RPMI7951 (cell line): ENCODE measurements at regions not wholly inside any gene's neighbourhood (a gene's known extent, or its start where the extent isn't known, plus 50 kb on each side); places are given as distances from the start of the nearest gene placed in this dataset.
A peak's percentile ranks its signal among the peaks of the same experiment; 100 is the strongest.
"Not testable (repeated sequence)": the region's sequence is repeated elsewhere in the genome, so short reads cannot be mapped to it uniquely, and the experiment has no call there.

Source experiments
- DNase-seq: peaks from one replicate; pipeline ENCODE4 v3.0.0-alpha.2; 2012; ENCODE audit warnings: low read depth

DNA sequence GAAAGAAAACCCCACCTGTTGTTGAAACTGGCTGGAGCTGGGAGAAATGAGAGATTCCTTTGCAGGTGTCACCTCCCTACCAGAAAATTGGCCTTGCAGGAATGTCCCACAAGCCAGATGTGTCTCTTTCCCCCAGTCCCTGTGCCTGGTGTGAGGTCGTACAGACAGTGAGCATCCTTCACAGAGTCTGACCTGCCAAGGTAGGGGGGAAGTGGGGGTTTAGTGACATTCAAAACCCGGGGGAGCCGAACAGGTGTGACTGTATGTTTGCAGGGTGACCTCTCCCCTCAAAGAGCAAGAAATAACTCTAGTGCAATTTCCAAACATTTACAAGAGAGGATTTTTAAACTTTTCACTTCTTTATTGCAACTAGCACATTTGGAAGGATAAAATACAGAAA, 117.7 kb upstream of the SULF2 start:
- DNase-seq = not testable (repeated sequence)

DNA sequence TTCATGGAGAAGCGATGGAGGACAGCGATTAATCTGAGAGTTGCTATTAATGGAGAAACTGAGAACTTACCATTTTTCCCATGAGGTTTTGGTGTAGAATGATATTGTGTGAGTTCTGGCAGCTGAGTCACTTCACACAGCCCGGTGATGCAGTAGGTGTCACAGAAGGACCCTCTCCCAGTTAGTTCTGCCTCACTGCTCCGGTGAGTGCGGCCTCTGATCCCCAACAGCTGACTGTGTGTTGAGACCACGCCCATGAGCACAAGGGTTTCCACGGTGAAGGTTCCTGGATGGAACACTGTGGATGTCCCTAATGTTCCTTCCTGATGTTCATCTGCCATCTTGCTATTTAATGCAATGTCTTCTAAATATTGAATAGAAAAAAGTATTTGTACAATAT, 114.0 kb upstream of the SULF2 start:
- not testable (repeated sequence) for DNase-seq

DNA sequence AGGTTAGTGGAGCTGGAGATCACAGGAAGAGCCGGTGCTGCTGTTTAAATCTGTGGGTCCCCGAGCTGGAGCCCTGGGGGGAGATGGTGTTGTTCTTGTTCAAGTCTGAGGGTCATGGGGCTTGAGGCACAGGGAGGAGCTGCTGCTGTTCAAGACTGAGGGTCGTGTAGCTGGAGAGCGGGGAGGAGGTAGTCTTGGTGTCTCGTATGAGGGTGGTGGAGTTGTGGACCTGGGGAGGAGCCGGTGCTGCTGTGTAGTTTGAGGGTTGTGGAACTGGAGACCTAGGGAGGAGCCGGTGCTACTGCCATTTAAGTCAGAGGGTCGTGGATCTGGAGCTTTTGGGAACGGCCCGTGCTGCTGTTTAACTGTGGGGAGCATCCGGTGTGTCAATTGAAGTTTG, 112.2 kb upstream of the SULF2 start:
- DNase-seq = no peak

DNA sequence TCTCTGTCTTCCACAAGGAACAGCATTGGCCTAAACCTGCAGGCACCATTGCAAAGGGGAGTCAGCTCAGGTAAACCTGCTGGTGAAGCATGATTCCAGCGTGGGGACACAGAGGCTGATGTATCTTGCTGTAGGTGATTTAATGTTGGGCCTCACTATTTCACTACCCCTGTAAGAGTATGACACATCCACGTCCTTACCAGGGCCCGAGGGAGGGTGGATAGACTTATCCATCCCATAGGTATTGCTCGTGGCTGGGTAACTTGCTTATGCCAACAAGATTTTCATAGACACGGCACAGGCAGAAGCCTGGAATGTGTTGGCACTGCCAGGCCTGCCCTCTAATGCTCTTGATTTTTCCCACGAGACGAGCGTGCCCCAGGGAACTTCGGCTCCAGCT, 107.4 kb upstream of the SULF2 start:
- DNase-seq = not testable (repeated sequence)

DNA sequence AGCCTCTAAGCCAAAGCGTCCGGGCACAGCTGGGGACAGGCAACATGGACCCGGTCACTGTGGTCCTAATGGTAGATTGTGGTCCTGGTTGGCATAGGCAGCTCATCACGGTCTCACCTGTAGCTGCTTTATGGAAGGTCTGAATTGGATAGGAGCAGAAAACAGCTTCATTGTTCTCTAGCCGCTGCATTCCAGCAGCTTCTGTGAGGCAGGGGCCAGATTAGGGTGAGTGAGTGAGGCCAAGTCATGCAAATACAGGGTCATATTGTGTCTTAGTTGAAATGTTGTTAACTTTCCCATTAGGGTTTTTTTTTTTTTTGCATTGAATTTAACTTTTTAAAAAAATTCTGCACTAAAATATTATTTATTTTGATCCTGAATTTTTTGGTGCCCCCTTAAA, 105.4 kb upstream of the SULF2 start:
- DNase-seq = not testable (repeated sequence)

DNA sequence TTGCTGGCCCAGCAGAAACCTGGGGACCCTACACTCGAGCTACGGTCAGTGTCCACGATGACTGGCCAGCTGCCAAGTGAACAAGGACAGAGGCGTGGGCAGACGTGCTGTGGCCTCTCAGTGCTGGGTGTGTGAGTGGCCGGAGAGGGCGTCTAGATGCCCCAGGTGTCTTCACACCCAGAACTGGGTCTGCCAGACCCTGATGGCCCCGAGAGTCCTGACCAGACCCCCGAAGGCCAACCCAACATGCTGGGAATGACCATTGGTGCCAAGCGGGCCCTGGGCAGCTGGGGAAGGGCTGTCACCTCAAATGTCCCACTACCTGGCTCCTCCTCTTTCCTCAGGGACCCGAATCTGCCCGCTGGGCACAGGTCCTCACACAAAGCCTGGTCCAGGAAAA, 104.5 kb upstream of the SULF2 start:
- DNase-seq = not testable (repeated sequence)

DNA sequence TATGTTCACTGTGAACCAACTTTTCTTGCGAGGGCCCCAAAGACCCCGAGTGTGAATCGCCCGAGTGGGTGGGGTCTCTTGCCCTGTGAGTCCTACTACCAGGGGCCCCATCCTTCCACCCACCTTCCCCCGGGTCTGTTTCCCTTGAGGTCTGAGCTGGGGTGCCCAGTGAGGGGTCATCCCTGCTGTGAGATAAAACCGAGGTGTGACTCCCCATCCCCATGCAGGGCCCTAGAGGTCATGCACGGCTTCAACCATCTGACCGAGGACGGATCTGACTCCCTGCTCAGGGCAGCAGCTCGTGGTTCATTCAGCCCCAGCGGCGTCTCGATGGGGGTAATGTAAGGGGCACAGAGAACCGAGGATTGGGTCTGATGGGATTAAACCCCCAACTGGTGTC, 103.1 kb upstream of the SULF2 start:
- no peak for DNase-seq

DNA sequence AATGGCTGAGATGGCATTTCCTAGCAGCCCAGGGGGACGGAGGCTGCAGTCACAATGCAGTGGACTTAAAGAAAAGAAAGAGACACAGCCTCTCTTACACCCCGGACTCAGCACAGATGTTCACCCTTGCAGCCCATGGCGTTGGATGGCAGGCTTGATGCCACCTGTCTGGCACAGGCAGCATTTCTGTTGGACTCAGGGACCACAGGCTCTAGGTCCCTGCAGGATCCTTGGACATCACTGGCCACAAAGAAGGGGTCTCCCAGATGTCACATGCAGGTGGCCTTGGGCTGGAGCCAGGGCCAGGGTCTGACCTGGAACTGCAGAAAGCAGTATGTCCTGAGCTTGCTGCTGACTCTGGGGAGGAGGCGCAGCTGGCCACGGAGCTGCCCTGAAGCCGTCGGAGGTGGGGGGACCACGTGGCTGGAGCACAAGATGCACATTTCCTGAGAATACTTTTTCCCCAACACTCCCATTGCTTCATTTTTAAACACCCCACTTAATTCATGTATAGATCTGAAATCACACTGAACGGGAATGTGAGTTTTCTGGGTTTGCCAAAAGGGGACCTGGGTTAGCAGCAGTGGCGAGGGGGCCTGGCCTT, 102.3 kb upstream of the SULF2 start:
- no peak for DNase-seq

DNA sequence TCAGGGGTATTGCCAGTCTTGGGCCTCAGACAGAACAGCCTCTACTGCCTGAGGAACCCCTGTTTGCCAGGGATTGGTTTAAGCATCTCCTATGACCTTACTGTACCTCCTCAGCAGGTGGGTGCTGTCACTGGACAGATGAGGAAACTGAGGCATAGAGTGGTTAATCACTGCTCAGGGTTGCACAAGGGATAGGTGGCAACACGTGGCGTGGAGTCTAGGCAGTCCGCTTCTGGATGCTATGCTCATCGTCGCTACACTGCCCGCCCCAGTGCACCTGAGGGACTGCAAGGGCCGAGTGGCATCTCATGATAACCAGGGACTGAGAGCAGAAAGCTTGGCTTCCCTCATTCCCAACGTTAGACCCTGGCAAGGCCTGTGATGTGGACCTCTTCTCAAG, 101.8 kb upstream of the SULF2 start:
- DNase-seq = no peak

DNA sequence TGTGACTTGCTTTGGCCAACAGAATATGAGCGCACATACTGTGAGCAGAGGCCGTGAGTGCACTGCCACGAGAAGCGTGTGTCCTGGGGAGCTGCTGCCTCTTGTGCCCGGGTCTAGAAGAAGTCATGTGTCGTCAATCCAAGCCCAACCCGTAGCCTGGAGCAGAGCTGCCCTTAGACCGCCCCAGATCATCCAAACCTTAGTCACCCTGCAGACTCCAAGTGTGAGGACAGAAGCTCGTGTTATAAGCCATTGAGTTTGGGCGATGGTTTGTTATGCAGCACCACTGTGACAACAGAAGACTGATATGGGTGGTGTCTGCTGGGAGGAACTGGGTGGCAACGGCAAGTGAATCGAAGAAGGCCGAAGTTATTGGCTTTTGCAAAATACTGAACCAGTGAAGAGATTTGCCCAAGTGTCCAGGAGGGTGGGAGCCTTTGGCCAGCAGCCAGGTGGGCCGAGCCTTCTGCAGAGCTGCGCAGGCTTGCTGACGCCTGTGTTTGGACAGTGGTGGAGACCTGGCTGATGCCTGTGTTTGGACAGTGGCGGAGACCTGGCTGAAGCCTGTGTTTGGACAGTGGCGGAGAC, 101.3 kb upstream of the SULF2 start:
- peak; percentile 44 for DNase-seq

DNA sequence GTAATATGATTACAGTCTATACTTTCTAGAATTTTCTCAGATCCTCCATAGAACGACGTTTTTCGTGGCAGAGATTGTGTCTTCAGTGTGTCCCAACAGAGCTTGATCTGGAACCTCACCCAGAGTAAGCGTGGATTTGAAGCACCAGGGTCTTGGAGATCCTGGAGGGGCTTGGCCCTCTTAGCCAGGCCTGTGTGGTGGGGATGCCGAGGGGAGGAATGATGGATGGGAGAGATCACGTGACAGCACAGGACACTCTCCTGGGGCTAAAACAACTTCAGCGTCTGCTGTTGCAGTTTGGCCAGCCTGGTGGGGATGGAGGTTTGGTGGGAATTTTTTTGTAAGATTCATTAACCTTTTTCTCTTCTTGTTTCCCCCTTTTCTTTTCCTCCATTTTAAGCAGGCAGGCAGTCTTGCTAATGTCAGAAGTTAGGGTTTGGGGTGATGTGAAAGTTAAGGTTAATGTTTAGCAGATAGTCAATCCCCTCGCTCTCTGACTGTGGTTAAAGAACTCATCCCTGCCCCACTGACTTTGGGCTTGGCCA, 100.7 kb upstream of the SULF2 start:
- no peak for DNase-seq

DNA sequence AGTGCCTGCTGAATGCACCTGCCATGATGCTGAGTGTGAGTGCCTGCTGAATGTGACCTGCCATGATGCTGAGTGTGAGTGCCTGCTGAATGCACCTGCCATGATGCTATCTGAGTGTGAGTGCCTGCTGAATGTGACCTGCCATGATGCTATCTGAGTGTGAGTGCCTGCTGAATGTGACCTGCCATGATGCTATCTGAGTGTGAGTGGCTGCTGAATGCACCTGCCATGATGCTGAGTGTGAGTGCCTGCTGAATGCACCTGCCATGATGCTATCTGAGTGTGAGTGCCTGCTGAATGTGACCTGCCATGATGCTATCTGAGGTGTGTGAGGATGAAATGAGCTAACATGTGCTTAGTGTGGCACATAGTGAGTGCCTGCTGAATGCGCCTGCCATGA, 98.7 kb upstream of the SULF2 start:
- DNase-seq = not testable (repeated sequence)

DNA sequence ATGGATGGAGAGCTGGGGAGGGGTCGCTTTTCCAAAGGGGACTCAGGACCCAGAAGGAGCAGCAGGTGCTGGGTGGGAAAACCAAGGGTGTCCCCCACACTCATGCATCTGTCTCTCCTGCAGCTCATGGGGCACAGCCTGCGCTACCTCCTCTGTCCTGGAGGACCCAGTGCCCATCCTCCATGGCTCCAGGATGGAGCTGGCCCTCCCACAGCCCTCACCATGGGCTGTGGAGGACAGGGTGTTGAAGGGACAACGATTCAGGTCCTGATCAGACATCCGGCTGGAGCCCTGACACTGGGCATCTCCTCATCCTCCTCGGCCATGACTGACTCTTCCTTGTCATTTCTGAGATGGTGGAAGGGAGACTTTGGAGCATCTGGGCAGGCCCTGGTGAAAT, 97.9 kb upstream of the SULF2 start:
- no peak for DNase-seq

DNA sequence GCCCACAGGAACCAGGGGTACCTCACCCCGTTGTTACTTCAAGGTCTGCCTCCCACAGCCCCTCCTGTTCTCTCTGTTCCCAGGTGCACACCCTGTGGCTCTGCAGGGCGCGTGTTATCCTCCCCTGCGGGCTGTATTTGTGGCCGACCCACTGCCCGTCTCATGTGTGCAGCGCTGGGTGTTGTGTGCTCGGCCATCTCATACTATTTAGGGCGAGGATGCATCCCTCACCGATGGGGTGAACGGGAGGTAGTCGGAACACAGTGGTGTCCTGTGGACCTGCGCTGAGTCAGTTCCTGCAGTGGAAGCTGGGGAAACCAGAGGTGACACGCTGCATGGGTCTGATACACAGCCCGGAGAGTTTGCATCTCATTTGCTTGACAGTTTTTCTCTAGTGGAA, 94.5 kb upstream of the SULF2 start:
- no peak for DNase-seq

DNA sequence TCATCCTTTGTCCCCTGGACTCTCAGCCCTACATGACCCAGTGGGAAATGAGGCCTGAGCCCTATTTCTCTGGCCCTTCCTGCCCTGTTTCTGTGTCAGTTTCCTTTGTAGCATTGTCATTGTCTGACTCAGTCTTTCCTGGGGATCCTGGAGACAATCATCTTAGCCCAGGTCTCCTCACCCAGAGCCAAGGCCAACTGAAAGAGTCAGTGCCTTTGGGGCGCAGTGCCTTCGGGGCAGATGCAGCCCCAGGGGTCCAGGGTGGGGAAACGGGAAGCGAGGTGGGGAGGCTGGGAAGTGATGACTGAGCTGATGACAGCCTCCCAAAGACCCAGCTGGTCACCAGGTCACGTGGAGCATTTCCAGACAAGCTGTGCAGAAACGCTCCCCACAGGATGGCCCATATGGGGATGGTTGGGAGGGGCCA, 93.3 kb upstream of the SULF2 start:
- peak; percentile 77 for DNase-seq

DNA sequence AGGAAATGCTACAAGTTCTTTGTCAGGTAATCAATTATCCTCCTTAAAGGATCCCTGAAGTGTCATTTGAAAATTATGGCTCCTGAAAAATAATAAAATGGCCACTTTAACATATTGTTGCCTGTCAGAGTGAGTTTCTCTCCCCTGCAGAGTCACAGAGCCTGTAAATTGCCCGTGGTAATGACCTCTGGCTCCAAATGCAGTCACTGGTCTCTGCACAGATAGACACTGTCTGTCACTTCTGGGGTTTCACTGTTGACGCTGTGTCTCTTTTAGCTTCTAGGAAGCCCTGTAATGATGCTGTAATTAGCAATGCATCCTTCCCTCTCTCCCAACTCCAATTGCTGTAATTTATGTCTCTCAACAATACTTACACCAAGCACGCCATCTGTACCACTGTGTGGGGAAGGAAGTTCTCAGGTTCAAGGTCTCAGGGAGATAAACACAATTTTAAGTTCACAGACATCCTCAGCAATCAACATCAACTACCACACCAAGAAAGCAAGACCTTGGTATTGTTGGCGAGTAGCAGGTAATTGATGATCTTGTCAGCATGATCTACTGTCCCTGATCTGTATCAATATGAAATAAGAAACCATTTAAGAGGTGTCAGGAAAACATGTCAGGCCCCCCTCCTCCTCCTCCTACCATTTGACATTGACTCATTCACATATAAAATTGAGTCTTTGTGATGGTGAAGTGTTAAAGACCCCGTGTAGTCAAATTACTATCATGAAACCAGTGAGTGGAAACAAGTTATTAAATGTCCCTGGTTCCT, 91.2 kb upstream of the SULF2 start:
- DNase-seq = no peak

DNA sequence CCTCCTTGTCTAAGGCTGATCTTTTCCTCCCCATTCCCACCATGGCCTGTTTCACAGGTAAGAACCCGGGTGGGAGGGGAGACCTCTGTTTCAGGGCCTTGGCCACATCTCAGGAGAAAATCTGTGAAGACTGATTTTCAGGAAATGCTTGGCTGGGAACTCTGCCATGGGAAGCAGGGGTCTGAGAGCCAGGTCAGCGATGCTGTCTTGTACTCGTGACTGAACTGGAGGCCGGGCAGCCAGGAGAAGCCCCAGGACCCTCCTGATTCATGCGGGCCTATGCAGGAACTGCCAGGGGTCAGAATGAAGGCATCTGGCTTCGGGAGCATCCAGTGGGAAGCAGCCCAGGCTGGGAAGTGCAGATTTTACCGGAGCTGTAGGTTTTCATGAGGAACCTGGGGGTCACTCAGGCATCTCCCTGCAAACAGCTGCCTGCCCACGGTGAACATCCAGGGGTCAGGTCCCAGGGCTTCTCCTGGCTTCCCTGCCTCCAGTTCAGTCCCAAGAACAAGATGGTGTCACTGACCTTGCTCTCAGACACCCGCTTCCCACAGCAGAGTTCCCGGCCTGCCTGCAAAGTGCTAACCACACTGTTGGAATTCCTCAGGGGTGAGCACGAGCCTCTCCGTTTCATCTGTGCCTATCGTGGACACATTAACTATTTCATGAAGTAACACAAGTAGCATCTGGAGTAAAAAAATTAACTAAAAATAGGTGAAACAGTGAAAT, 90.2 kb upstream of the SULF2 start:
- DNase-seq = peak; percentile 78

DNA sequence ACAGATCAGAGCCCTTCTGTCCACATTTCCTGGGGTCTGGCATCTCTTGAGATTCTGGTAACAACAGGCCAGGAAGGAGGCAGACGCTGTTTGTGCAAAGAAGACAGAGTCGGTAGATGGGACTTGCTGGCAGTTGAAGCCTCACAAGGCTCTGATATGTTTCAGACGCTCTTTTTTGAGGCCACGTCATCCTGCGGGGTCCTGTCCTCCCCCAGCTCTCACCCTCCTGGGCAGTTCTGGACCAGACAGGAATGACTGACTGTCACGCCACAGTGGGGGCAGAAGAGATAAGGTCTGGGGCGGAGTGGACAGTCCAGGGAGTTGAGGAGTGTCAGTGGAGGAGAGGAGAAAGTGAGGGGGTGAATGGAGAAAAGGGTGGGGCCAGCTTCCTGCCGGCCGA, 87.1 kb upstream of the SULF2 start:
- DNase-seq = peak; percentile 87

DNA sequence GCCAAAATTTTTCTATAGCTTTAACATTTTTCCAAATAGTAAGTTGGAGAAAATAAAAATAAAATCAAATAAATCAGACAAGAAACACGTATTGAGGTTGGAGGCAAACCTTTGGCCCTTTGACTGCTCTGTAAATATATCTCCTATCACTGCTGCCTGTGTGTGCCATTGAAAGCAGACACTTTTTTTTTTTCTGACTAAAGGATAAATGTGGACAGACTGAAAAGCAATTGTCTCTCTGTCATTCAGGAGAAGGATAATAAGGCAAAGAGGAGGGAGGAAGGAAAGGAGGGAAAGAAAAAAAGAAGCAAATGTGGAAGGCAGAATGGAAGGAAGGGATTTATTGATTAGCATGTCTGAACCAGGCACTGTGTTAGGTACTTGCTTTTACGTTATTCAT, 85.2 kb upstream of the SULF2 start:
- no peak for DNase-seq

DNA sequence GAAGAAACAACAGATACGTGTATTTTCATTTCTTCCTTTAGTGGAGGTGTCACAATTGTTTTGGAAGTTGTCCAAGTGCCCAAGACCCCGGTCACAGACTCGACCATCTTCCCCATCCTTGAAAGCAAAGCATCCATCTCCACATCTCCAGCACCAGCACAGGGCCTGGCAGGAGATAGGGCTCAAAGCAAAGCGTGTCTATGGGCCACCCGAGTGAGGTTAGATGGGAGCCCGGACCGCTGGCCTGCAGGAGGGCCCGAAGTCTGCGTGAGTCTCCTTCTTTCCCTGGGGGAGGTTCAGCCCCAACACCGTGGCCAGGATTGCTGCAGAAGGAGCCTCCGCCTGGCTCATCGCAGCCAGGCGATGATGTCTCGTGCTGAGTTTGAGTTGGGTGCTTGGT, 83.5 kb upstream of the SULF2 start:
- DNase-seq = no peak

DNA sequence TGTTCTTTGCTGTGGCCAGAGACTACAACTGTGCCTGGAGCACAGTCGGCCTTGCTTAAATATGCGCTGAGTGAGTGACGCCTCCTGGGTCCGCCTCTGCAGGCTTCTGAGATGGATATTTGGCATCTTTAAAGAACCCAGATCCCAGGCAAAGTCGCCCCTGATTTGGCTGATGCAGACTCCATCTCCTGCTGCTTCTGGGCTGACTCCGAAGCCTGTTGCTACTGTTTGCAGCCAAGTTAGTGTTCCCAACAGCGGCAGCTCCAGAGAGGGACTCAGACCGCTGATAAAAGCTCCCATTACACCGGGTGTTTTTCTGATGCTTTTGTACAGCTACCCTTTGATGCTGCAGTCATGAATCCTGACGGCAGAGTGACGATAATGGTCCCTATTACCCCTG, 83.0 kb upstream of the SULF2 start:
- DNase-seq = no peak

DNA sequence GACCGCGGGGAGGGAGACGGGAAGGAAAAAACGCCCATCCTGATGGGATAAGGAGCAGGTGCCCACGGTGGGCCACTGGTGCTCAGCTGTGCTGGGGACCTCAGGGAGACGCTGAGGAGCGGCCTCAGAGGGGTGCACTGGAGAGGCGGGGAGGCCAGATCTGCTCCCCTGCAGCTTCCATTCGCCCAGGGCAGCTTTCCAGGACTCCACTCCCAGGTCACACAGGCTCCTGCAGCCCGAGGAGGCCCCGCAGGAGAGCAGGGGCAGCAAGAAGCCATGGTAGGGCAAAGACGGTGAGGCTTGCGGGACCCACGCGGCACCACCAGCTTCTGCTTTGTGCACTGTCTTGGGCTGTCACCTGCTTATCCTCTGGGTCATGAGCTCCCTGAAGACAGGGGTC, 82.5 kb upstream of the SULF2 start:
- no peak for DNase-seq
